ENCODE measurements at regions not wholly inside any gene's neighbourhood (a gene's known extent, or its start where the extent isn't known, plus 50 kb on each side); places are given as distances from the start of the nearest gene placed in this dataset.
"Not testable (repeated sequence)": the region's sequence is repeated elsewhere in the genome, so short reads cannot be mapped to it uniquely, and the experiment has no call there.

DNA sequence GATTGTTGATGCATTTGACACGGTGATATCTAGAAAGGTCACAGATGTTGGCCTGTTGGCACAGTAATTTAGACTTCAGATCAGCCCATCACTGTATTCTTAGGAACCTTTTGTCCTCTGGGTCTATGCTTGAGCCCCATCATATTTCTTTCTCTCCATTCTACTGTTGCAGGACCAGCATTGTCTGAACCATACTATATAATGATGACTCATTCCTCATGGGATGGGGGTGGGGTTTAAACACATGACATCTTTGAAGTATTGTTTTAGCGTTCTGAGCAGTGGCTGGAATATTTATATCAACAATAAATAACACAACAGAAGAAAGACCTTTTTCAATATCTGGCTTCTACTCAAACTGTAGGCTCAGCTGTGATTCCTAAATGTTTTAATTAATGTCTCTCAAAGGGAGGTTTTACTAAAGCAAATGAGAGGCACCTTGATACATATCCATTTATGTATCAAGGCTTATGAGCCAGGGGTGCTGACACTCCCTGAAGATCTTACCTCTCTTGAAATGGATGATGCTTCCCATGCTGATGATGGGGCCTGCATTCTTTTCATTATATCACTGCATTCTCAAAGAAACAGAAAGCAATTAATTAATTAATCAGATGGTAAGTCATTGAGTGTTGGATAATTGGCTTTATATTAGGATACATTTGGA is 379.0 kb upstream of the GOT2 start:
- DNase-seq = no peak

DNA sequence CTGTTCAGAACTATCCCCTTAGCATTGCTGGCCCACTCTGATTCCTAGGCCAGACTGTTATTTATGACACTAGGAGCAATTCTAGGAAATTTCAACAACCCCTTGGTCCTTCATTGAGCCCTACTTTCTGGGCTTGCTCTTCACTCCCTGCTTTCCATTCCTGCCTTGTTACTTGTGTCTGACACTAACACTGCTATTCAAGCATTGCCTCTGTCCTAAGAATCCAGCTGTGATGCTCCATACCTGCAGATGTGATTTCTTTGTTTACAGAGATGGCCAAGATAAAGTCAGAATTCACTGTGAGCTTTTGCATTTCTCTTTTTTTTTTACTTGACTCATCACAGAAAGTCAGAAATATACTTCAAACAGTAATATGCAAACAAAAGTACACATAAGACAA is 377.2 kb upstream of the GOT2 start:
- DNase-seq = no peak

DNA sequence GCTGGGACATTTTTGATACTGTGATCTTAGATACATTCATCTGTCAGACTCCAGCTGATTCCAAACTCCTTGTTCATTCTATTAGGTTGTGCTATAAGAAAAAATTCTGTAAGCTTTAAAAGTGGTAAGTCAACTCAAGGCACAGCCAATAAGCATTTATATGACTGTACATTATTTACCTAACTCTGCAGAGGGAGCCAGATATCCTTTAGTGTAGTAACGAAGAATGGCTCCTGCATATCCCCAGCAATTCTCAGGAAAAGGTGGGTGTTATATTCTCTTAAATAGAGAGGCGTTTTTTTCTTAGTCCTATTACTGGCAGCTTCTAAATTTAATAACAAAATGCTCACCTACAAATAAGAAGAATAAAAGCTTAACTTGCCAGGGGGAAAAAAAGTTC is 374.3 kb upstream of the GOT2 start:
- no peak for DNase-seq

DNA sequence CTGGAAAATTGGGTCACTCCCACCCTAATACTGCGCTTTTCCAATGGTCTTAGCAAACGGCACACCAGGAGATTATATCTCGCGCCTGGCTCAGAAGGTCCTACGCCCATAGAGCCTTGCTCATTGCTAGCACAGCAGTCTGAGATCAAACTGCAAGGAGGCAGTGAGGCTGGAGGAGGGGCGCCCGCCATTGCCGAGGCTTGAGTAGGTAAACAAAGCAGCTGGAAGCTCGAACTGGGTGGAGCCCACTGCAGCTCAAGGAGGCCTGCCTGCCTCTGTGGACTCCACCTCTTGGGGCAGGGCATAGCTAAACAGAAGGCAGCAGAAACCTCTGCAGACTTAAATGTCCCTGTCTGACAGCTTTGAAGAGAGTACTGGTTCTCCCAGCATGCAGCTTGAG is 362.6 kb upstream of the GOT2 start:
- DNase-seq = not testable (repeated sequence)

DNA sequence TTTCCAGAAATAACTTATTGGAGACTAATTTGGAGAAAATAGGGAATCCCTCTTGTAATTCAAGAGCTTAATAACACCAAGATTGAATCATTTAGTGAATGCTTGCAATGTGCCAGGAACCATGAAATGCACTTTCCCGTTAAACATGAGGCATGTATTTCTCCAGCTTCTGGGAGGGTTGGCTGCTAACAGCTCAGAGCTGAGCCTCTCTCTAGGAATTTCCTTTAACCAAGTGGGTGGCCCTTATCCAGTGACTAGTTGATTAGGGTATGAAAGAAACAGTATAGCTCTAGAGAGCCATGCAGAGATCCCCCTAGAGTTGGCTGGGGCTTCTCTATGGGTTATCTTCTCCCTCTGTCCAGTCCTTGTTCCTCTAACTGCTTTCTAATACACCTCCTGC is 356.4 kb upstream of the GOT2 start:
- DNase-seq = no peak

DNA sequence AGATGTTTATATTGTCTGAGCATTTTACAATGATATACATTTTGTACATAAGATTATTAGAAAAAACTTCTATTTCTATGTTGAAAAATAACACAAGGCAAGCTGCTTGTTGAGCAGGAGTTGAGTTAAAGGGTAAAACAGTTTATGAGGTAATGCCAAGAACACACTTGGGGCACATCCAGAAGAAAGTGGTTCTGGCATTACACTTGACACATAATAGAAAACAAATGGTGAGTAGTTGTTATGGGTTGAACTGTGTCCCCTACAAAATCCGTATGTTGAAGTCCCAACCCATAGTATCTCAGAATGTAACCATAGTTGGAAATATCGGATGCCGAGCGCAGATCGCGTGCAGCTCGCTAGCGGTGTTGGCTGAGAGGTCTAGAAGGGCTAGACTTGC is 354.3 kb upstream of the GOT2 start:
- DNase-seq = no peak

- no peak for DNase-seq
Measured at GRCh38 chr16:59087641-59088040, 353.5 kb upstream of the GOT2 start.

DNA sequence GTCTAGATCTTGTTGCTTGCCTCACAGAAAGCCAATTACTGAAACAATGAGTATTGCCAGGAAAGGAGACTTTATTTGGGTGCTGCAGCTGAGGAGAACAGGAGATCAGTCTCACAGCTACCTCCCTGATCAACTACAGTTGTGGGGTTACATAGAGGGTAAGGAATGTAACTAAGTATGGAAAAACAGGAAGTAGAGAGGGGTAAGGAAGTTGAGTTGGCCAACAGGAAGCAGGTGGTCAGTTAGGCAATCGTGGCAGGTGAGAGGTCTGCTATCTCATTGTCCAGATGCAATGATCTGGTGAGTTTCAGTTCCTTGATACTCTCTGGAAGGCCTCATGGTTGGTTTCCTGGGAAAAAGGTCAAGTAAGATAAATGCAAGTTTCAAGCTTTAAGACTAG is 333.1 kb upstream of the GOT2 start:
- no peak for DNase-seq

DNA sequence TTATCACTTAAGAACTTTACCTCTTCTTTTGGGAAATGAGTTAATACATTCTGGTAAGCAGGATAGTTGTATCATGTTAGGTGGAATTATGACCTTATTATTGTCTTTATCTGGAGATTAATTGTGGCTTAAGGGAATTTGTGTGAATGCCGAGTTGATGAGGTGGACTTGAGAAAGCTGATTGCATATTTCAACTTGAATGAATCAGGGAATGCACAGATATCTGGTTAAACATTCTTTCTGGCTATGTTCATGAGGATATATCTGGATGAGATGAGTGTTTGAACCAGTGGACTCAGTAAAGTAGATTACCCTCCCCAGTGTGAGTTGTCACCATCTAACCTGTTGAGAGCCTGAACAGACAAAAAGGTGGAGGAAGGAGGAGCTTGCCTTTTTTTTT is 326.1 kb upstream of the GOT2 start:
- DNase-seq = no peak

DNA sequence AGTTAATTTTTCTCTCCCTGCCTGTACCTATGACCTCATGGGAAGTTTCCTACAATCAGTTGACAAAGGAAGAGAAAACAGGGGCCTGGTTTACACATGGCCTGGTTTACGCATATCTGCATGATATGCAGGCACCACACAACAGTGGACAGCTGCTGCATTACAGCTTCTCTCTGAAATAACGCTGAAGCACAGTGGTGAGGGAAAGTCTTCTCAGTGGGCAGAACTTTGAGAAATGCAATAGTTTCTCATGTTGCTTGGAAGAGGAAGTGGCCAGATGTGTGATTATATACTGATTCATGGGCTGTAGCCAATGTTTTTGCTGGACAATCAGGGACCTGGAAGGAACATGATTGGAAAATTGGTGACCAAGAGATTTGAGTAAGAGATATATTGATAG is 324.1 kb upstream of the GOT2 start:
- no peak for DNase-seq

- DNase-seq = no peak
Measured at GRCh38 chr16:59053911-59054310, 319.8 kb upstream of the GOT2 start.

DNA sequence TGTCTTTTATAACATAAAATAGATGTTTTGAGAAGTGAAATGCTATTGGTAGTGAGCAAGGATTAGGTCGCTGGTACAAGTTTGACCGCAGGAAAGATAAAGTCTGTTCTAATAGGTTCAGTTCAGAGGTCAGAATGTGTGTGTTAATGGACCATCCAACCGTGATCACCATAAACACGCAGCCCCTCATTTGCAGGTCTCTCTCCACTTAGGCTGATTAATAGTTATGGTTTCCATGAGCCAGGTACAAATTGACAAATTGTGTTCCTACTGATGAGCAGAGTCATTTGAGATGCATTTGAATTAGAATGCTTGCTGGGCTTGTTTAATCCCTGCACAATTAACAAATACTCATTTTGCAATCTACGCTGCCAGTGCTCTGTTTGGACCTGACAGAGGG is 318.1 kb upstream of the GOT2 start:
- no peak for DNase-seq

DNA sequence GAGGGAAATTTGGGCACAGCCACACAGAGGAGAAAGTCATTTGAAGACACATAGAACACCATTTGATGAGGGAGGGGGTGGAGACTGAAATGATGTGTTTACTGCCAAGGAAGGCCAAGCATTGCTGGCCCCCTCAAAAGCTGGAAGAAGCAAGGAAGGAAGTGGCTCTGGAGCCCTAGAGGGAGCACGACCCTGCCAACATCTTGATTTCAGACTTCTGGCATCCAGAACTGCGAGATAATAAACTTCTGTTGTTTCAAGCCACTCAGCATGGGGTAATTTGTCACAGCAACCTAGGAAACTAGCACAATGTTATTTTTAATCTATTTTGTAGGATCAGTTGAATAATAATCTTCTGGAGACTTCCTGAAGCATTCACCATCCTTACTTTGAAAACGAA is 314.8 kb upstream of the GOT2 start:
- no peak for DNase-seq

DNA sequence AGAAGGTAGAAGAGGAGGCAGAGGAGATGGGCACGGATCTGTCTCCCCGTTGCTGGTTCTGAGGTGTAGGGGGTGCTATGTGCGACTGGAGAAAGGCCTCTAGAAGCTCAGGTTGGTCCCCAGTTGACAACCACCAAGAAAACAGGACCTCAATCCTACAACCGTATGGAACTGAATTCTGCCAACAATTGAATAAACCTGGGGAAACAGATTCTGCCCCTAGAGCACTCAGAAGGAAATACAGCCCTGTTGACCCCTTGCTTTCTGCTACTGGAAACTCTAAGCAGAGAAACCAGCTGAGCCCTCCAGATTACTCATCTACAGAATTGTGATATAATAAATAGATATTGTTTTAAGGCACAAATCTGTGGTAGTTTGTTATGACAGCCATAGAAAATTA is 313.0 kb upstream of the GOT2 start:
- no peak for DNase-seq

- DNase-seq = no peak
Measured at GRCh38 chr16:59046335-59046734, 312.2 kb upstream of the GOT2 start.

DNA sequence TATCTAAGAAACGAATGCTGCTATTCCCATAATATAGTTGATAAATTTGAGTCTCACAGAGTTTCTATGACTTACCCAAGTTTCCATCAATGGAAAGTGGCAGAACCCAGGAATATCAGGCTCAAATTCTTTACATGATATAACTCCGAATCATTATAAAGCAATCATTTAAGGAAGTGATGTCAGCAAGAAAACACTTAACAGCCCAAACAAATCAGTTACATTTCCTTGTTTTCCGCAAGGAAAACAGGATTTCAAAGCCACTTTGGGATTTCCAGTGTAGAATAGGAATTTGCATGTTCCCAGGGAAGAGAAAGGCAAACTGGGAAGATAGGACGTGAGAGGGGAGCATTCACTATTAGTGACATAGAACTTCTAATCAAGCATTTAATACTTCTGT is 311.4 kb upstream of the GOT2 start:
- DNase-seq = no peak

- DNase-seq = no peak
Measured at GRCh38 chr16:59044616-59045015, 310.5 kb upstream of the GOT2 start.

- DNase-seq = no peak
Measured at GRCh38 chr16:59042301-59042700, 308.2 kb upstream of the GOT2 start.

GRCh38 chr16:59039066-59039720 is 305.1 kb upstream of the GOT2 start:
- no peak for DNase-seq

DNA sequence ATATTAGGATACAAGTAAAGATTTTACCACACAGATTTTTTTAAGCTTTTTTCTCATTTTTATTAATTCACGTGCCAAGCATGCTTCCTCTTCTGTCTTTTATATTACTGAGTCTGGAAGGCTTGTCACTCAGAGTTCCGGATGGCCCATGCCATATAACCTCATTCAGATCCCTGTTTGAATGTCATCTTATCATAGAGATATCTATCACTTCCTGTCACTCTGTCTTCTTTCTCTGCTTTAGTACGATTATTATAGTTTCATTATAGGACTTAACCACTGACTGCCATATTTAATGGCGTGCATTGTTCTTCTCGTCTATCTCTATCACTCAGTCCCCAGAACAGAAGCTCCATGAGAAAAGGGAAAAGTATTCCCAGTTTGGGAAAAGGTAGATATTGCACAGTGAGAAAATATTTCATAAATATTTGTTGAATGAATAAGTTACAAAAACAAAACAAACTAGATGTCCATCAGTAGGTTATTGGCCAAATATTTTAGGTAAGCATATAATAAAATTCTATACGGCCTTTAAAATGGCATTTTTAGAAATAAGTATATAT is 296.9 kb upstream of the GOT2 start:
- no peak for DNase-seq

GRCh38 chr16:59021751-59022150 is 287.6 kb upstream of the GOT2 start:
- no peak for DNase-seq

DNA sequence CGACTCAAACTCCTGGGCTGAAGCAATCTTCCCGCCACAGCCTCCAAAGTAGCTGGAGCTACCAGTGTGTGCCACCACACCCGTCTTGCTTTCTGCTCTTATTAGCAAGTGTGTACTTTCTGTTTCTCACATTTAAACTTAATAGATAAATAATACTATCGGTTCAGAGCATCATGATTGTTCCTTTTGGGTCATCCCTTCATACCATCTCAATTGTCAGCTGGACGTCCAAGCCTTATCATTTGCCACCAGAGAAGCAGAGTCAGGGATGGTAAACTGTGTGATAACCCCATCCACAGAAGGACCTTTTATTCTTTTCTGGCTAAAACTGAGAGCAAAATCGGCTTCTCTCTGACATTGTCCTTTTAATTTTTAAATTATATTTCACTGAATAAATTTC is 279.8 kb upstream of the GOT2 start:
- DNase-seq = no peak

DNA sequence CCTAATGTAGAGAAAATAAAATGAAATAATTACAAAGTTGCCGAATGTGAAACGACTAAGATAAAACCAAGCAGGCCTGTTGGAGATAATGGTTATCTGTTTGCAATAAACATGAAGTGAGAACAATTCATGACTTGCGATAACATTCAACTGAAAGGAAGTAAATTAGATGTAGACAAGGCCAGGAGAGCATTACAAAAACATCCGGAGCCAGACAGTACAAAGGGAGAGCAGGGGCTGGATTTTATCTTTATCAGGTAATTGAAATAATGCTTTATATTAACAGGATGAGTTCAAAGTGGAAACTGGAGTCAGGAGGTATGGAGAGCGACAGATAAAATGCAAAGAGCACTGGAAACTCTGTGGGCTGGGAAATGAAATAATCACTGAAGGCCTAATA is 265.6 kb upstream of the GOT2 start:
- no peak for DNase-seq

- DNase-seq = not testable (repeated sequence)
Measured at GRCh38 chr16:58992755-58993154, 258.6 kb upstream of the GOT2 start.
